DND-41 (cell line): ENCODE measurements at regions not wholly inside any gene's neighbourhood (a gene's known extent, or its start where the extent isn't known, plus 50 kb on each side); places are given as distances from the start of the nearest gene placed in this dataset.

Experiments
- ATAC-seq: fragments of 200-7000 bp; cut with Tn5 transposase; 3 replicates; pipeline ENCODE4 v1.9.1; 2021; ENCODE audit warnings: low read depth; ENCODE audit not compliant: insufficient read depth
- DNase-seq: peaks from one replicate; pipeline ENCODE4 v3.0.0-alpha.2; 2020
- H2AFZ ChIP-seq: 2 replicates; pipeline ENCODE4 v1.6.0; 2012; ENCODE audit warnings: low read depth, low read length
- H3K27ac ChIP-seq: 2 replicates; pipeline ENCODE4 v1.5.1; 2012; ENCODE audit warnings: low read length, inconsistent platforms
- H3K27me3 ChIP-seq: fragments of 200-600 bp; sonication (generic); 2 replicates; pipeline ENCODE4 v1.6.0; 2012; ENCODE audit warnings: low read length, mild to moderate bottlenecking, inconsistent platforms; ENCODE audit not compliant: insufficient read depth, poor library complexity
- H3K36me3 ChIP-seq: 2 replicates; pipeline ENCODE4 v1.5.1; 2012; ENCODE audit warnings: low read length, inconsistent platforms; ENCODE audit not compliant: insufficient read depth
- H3K4me1 ChIP-seq: 2 replicates; pipeline ENCODE4 v1.5.1; 2012; ENCODE audit warnings: mild to moderate bottlenecking, low read length; ENCODE audit not compliant: insufficient read depth
- H3K4me2 ChIP-seq: 2 replicates; pipeline ENCODE4 v1.6.0; 2012; ENCODE audit warnings: mild to moderate bottlenecking, moderate library complexity, low read length, inconsistent platforms; ENCODE audit not compliant: insufficient read depth
- H3K4me3 ChIP-seq, 2 experiments: fragments of 200-600 bp in 1 of 2; shearing (Covaris generic) in 1 of 2; 2 replicates each; pipeline ENCODE4 v1.5.1; 2012 to 2016; ENCODE audit warnings: inconsistent platforms in 2 of 2, low read length in 2 of 2, mild to moderate bottlenecking in 2 of 2, low read depth in 1 of 2, moderate library complexity in 1 of 2
- H3K79me2 ChIP-seq: 2 replicates; pipeline ENCODE4 v1.6.0; 2012; ENCODE audit warnings: low read length, inconsistent platforms; ENCODE audit not compliant: insufficient read depth
- H3K9ac ChIP-seq: 2 replicates; pipeline ENCODE4 v1.6.0; 2012; ENCODE audit warnings: low read depth, mild to moderate bottlenecking, inconsistent platforms, low read length, moderate library complexity
- H3K9me3 ChIP-seq: 2 replicates; pipeline ENCODE4 v1.5.1; 2012; ENCODE audit warnings: low read length, moderate library complexity, mild to moderate bottlenecking, inconsistent platforms; ENCODE audit not compliant: insufficient read depth, severe bottlenecking
- H4K20me1 ChIP-seq: 2 replicates; pipeline ENCODE4 v1.6.0; 2012; ENCODE audit warnings: low read length; ENCODE audit not compliant: insufficient read depth
- EZH2 ChIP-seq: IDR thresholded peaks from 3 replicates; pipeline ENCODE4 v1.6.1; 2012; ENCODE audit warnings: borderline replicate concordance, low read depth, mild to moderate bottlenecking, moderate library complexity, low read length, inconsistent platforms; ENCODE audit not compliant: severe bottlenecking
- TF ChIP-seq, protein P1 (sequence below): IDR thresholded peaks from 2 replicates; pipeline ENCODE4 v1.5.1; 2012; ENCODE audit warnings: borderline replicate concordance, low read length, moderate library complexity, mild to moderate bottlenecking; ENCODE audit not compliant: poor library complexity, severe bottlenecking; ENCODE audit errors: extremely low read depth

DNA sequence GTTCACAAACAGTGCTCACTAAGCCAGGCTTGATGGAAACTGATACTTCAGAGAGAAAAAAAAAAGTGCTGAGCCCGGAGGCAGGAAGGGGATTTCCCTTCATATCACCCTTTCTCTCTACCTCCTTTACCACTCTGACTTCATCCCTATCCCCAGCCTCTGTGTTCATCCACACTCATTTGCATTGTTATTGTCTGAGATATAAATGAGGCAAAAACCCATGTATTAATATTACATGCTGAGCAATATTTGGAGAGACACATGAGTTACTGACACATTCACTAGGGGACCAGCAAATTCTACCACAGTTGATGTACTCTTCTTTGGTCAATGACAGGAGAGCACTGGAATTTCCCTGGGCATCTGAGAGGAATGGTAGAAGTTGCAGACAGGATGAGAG is 175.8 kb downstream of the TNFSF18 start:
- H3K36me3 ChIP-seq: no peaks in the 10 kb centered on the region
- TF ChIP-seq EZH2: no peak
- TF ChIP-seq, protein P1, sequence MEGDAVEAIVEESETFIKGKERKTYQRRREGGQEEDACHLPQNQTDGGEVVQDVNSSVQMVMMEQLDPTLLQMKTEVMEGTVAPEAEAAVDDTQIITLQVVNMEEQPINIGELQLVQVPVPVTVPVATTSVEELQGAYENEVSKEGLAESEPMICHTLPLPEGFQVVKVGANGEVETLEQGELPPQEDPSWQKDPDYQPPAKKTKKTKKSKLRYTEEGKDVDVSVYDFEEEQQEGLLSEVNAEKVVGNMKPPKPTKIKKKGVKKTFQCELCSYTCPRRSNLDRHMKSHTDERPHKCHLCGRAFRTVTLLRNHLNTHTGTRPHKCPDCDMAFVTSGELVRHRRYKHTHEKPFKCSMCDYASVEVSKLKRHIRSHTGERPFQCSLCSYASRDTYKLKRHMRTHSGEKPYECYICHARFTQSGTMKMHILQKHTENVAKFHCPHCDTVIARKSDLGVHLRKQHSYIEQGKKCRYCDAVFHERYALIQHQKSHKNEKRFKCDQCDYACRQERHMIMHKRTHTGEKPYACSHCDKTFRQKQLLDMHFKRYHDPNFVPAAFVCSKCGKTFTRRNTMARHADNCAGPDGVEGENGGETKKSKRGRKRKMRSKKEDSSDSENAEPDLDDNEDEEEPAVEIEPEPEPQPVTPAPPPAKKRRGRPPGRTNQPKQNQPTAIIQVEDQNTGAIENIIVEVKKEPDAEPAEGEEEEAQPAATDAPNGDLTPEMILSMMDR: no peak
- H3K4me2 ChIP-seq: no peak overlapping the region
- no peaks in the 10 kb centered on the region for H4K20me1 ChIP-seq
- no peak overlapping the region for H3K4me3 ChIP-seq
- no peak overlapping the region for H2AFZ ChIP-seq
- H3K27ac ChIP-seq: no peak overlapping the region
- ATAC-seq: no peak; the same call in 2 of the 3 replicates
- H3K9me3 ChIP-seq: no peaks in the 10 kb centered on the region
- H3K4me1 ChIP-seq: no peaks in the 10 kb centered on the region
- H3K9ac ChIP-seq: no peak overlapping the region
- DNase-seq: no peak
- no peaks in the 10 kb centered on the region for H3K27me3 ChIP-seq
- no peaks in the 10 kb centered on the region for H3K79me2 ChIP-seq

- no peak overlapping the region for H3K4me3 ChIP-seq
- TF ChIP-seq, protein P1: no peak
- TF ChIP-seq EZH2: no peak
- ATAC-seq: no peak
Measured at GRCh38 chr1:172875892-172876291, 174.8 kb downstream of the TNFSF18 start.

DNA sequence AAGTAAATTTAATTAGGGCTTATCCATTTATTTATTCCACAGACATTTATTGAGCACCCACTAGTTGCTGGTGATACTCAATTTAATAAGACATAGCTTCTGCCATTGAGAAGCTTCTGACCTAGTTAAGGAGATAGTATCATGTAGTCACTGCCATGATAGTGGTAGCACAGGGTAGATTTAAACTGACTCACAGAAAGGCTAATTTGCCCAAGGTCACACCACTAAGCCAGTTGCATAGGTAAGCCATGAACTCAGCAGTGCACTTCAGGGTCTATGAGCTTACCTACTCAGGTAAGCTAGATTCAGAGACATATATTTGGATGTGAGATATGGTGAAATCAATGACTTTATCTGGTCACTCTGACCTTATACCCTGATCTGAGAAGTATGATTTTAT is 168.4 kb downstream of the TNFSF18 start:
- DNase-seq: no peak
- no peak overlapping the region for H3K9ac ChIP-seq
- no peak overlapping the region for H3K4me3 ChIP-seq
- no peak overlapping the region for H3K4me2 ChIP-seq
- no peaks in the 10 kb centered on the region for H3K27me3 ChIP-seq
- H3K36me3 ChIP-seq: no peaks in the 10 kb centered on the region
- H4K20me1 ChIP-seq: no peaks in the 10 kb centered on the region
- no peaks in the 10 kb centered on the region for H3K9me3 ChIP-seq
- H3K79me2 ChIP-seq: no peaks in the 10 kb centered on the region
- no peak overlapping the region for H2AFZ ChIP-seq
- peaks cover 25% of the 10 kb centered on the region for H3K4me1 ChIP-seq
- ATAC-seq: no peak
- H3K27ac ChIP-seq: no peak overlapping the region
- no peak for TF ChIP-seq EZH2
- TF ChIP-seq, protein P1: no peak

More at GRCh38 chr1:172875892-172876291, 174.8 kb downstream of the TNFSF18 start:
- Histone ChIP-seq H2AFZ (no peak overlapping the region), H3K79me2 (no peaks in the 10 kb centered on the region), H3K36me3 (no peaks in the 10 kb centered on the region), H3K9me3 (no peaks in the 10 kb centered on the region), H3K4me2 (no peak overlapping the region), H3K27me3 (no peaks in the 10 kb centered on the region), H3K4me1 (no peaks in the 10 kb centered on the region), H4K20me1 (no peaks in the 10 kb centered on the region), H3K27ac (no peak overlapping the region), H3K9ac (no peak overlapping the region)
- no peak for DNase-seq
